Activated CD4-positive, alpha-beta memory T cell treated with anti-CD3 and anti-CD28 coated beads for 36 hours (primary cell): ENCODE measurements at regions not wholly inside any gene's neighbourhood (a gene's known extent, or its start where the extent isn't known, plus 50 kb on each side); places are given as distances from the start of the nearest gene placed in this dataset.
"Not testable (repeated sequence)": the region's sequence is repeated elsewhere in the genome, so short reads cannot be mapped to it uniquely, and the experiment has no call there.

Source experiments
- CTCF ChIA-PET: fragments of 350-600 bp; sonication (Branson Sonifier 250); formaldehyde crosslinking; loops from one replicate; lab custom pipeline; 2021; ENCODE audit warnings: antibody characterized with exemption, inconsistent platforms; lab: Charles Lee
- POLR2A ChIA-PET: fragments of 350-600 bp; sonication (Branson Sonifier 250); formaldehyde crosslinking; loops from one replicate; lab custom pipeline; 2021; ENCODE audit warnings: antibody characterized with exemption; lab: Charles Lee
- DNase-seq: peaks from one replicate; pipeline ENCODE4 v3.0.0-alpha.2; 2020
- H3K27ac Mint-ChIP-seq: one replicate; pipeline ENCODE4 v1.8.0; 2021; ENCODE audit warnings: mixed read lengths
- H3K27me3 Mint-ChIP-seq: one replicate; pipeline ENCODE4 v1.8.0; 2021; ENCODE audit warnings: mixed read lengths
- H3K36me3 Mint-ChIP-seq: one replicate; pipeline ENCODE4 v1.8.0; 2021; ENCODE audit warnings: mixed read lengths
- H3K4me1 Mint-ChIP-seq: one replicate; pipeline ENCODE4 v1.8.0; 2021; ENCODE audit warnings: low read depth, mixed read lengths
- H3K4me3 Mint-ChIP-seq: one replicate; pipeline ENCODE4 v1.8.0; 2021; ENCODE audit warnings: mild to moderate bottlenecking, mixed read lengths
- H3K9me3 Mint-ChIP-seq: one replicate; pipeline ENCODE4 v1.8.0; 2021; ENCODE audit warnings: mixed read lengths
- intact Hi-C: fragments of 100-400 bp; cut with micrococcal nuclease; formaldehyde crosslinking; loops from one replicate; pipeline ENCODE4 v1.15.1; 2023

GRCh38 chr1:29550119-29550841 is 314.0 kb downstream of the PTPRU start:
- ChIA-PET POLR2A (no interaction called here), CTCF (no interaction called here)
- Mint-ChIP-seq H3K27me3 (no peaks in the 10 kb centered on the region), H3K9me3 (no peaks in the 10 kb centered on the region), H3K27ac (no peak overlapping the region), H3K36me3 (no peaks in the 10 kb centered on the region), H3K4me1 (no peaks in the 10 kb centered on the region), H3K4me3 (no peak overlapping the region)
- intact Hi-C loops, result loop anchor here (5.0 kb wide), 1 partner anchor 1107 kb away; no protein-coding TSS in a partner anchor
- DNase-seq, result no peak

DNA sequence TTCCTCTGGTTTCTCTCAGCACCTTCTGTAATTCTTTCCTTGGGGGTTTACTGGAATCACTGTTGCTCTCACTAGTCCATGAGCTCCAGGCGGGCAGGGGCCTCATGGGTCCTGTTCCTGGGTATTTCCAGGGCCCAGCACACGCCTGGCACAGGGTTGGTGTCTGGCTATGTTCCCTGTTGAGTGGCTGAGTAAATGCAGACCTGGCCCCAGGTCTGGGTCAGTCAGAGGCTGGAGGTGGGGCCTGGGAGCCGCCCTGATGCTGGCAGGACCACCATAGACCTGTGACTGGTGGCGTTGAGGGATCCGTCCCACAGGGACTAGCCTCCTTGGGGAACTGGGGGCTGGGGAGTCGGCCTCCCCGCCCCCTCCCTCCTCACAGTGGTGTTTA is 313.4 kb downstream of the PTPRU start:
- H3K4me3 Mint-ChIP-seq, H3K4me1 Mint-ChIP-seq, DNase-seq, H3K27me3 Mint-ChIP-seq, H3K9me3 Mint-ChIP-seq, CTCF ChIA-PET, POLR2A ChIA-PET, H3K36me3 Mint-ChIP-seq, H3K27ac Mint-ChIP-seq: not testable (repeated sequence)
- intact Hi-C loops, result loop anchor here (5.0 kb wide), 1 partner anchor 1108 kb away; no protein-coding TSS in a partner anchor

DNA sequence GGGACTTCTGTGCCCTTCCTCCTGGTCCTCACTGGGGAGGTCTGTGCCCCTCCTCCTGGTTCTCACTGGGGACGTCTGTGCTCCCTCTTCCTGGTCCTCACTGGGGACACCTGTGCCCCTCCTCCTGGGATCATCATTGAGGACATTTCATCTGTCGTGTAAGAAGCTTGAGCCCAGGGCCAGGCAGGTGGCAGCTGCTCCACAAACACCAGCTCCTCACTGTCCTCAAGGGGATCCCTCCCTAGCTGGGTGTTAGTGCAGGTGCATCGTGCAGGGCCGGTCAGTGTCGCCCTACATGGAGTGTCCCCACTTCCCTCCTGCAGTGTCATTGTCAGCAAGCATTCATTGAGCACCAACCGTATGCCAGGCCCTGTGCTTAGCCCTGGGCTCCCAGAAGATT is 312.7 kb downstream of the PTPRU start:
- H3K27me3 Mint-ChIP-seq, result no peaks in the 10 kb centered on the region
- no peak for DNase-seq
- no peaks in the 10 kb centered on the region for H3K4me1 Mint-ChIP-seq
- H3K36me3 Mint-ChIP-seq, result no peaks in the 10 kb centered on the region
- ChIA-PET POLR2A (no interaction called here), CTCF (no interaction called here)
- no peak overlapping the region for H3K4me3 Mint-ChIP-seq
- H3K9me3 Mint-ChIP-seq, result no peaks in the 10 kb centered on the region
- no peak overlapping the region for H3K27ac Mint-ChIP-seq
- intact Hi-C loops, result no loop called here

GRCh38 chr1:29548091-29548490 is 311.8 kb downstream of the PTPRU start:
- no peaks in the 10 kb centered on the region for H3K36me3 Mint-ChIP-seq
- H3K27ac Mint-ChIP-seq, result no peak overlapping the region
- intact Hi-C loops, result no loop called here
- H3K27me3 Mint-ChIP-seq, result no peaks in the 10 kb centered on the region
- H3K4me1 Mint-ChIP-seq, result no peaks in the 10 kb centered on the region
- no peaks in the 10 kb centered on the region for H3K9me3 Mint-ChIP-seq
- DNase-seq, result no peak
- ChIA-PET POLR2A (no interaction called here), CTCF (no interaction called here)
- no peak overlapping the region for H3K4me3 Mint-ChIP-seq

DNA sequence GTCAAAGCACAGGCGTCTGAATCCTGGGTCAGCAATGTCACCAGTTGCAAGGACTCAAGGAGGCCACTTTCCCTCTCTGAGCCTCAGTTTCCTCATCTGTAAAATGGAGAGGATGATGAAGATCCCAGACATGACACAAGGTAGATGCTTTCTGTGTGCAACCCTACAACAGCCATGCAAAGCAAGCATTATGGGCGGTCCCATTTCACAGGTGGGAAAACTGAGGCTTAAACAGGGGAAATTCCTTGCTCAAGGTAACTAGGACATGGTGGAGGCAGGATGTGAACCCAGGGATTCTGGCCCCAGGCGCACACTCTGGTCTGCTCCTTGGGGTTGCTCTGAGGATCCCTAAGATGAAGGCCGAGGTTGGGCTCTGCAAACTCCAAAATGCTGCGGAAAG is 311.0 kb downstream of the PTPRU start:
- Mint-ChIP-seq H3K36me3 (no peaks in the 10 kb centered on the region), H3K27me3 (no peaks in the 10 kb centered on the region), H3K4me1 (no peaks in the 10 kb centered on the region), H3K9me3 (no peaks in the 10 kb centered on the region), H3K27ac (no peak overlapping the region), H3K4me3 (no peak overlapping the region)
- POLR2A ChIA-PET, result no interaction called here
- intact Hi-C loops, result no loop called here
- DNase-seq, result no peak
- CTCF ChIA-PET, result no interaction called here

- H3K27me3 Mint-ChIP-seq, result no peaks in the 10 kb centered on the region
- ChIA-PET CTCF (no interaction called here), POLR2A (no interaction called here)
- H3K9me3 Mint-ChIP-seq, result no peaks in the 10 kb centered on the region
- H3K36me3 Mint-ChIP-seq, result no peaks in the 10 kb centered on the region
- H3K27ac Mint-ChIP-seq, result no peak overlapping the region
- H3K4me3 Mint-ChIP-seq, result no peak overlapping the region
- intact Hi-C loops, result no loop called here
- no peak for DNase-seq
- H3K4me1 Mint-ChIP-seq, result no peaks in the 10 kb centered on the region
Measured at GRCh38 chr1:29546496-29546895, 310.2 kb downstream of the PTPRU start.

- Mint-ChIP-seq H3K36me3 (no peaks in the 10 kb centered on the region), H3K4me1 (no peaks in the 10 kb centered on the region), H3K9me3 (no peaks in the 10 kb centered on the region), H3K27ac (no peak overlapping the region), H3K4me3 (no peak overlapping the region), H3K27me3 (no peaks in the 10 kb centered on the region)
- ChIA-PET CTCF (no interaction called here), POLR2A (no interaction called here)
- intact Hi-C loops, result no loop called here
- DNase-seq, result no peak
Measured at GRCh38 chr1:29544406-29544805, 308.1 kb downstream of the PTPRU start.

DNA sequence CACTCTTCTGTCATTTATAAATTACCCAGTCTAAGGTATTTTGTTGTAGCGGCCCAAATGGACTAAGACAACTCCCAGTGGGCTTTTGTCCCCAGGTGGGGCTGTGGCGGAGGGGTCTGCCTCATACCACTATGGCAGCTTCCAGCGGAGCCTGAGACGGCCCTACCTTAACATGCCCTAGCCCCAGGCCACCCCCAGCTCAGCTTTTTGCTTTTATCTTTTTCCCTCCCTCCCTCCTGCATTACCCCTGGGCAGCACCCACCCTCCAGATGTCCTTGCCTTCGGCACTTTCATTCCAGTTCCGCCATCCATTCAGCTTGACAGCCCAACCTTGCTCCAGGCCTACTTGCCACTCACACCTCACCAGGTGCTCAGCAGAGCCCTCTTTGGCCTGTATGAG is 307.3 kb downstream of the PTPRU start:
- DNase-seq, result no peak
- Mint-ChIP-seq H3K27ac (no peak overlapping the region), H3K27me3 (peaks cover 2% of the 10 kb centered on the region), H3K9me3 (no peaks in the 10 kb centered on the region), H3K36me3 (no peaks in the 10 kb centered on the region), H3K4me3 (no peak overlapping the region), H3K4me1 (no peaks in the 10 kb centered on the region)
- ChIA-PET CTCF (no interaction called here), POLR2A (no interaction called here)
- intact Hi-C loops, result no loop called here

DNA sequence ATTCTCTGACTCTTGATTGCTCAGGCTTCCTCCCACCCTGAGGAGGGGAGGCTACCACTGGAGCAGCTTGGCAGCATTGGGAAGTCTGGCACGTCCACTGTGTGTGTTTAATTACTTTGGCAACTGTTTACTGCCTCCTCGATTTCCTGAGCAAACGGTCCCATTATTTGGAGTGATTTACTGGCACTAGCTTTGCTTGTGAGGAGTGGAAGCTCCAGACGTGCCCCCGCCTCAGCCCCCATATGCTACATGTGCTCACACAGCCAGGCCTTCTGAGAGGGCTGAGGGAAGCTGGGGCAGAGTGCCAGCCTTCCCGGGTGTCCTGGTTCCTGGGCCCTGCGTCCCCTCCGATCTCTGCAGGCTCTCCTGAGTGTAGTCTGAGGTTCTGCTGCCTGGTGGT is 306.2 kb downstream of the PTPRU start:
- peaks cover 2% of the 10 kb centered on the region for H3K27me3 Mint-ChIP-seq
- H3K27ac Mint-ChIP-seq, result no peak overlapping the region
- intact Hi-C loops, result no loop called here
- ChIA-PET CTCF (no interaction called here), POLR2A (no interaction called here)
- no peak overlapping the region for H3K4me3 Mint-ChIP-seq
- no peaks in the 10 kb centered on the region for H3K4me1 Mint-ChIP-seq
- H3K9me3 Mint-ChIP-seq, result no peaks in the 10 kb centered on the region
- H3K36me3 Mint-ChIP-seq, result no peaks in the 10 kb centered on the region
- DNase-seq, result no peak

GRCh38 chr1:29541631-29542030 is 305.3 kb downstream of the PTPRU start:
- ChIA-PET CTCF (no interaction called here), POLR2A (no interaction called here)
- Mint-ChIP-seq H3K4me3 (no peak overlapping the region), H3K27ac (no peak overlapping the region), H3K36me3 (no peaks in the 10 kb centered on the region), H3K4me1 (no peaks in the 10 kb centered on the region), H3K27me3 (peaks cover 2% of the 10 kb centered on the region), H3K9me3 (no peaks in the 10 kb centered on the region)
- DNase-seq, result no peak
- intact Hi-C loops, result no loop called here

DNA sequence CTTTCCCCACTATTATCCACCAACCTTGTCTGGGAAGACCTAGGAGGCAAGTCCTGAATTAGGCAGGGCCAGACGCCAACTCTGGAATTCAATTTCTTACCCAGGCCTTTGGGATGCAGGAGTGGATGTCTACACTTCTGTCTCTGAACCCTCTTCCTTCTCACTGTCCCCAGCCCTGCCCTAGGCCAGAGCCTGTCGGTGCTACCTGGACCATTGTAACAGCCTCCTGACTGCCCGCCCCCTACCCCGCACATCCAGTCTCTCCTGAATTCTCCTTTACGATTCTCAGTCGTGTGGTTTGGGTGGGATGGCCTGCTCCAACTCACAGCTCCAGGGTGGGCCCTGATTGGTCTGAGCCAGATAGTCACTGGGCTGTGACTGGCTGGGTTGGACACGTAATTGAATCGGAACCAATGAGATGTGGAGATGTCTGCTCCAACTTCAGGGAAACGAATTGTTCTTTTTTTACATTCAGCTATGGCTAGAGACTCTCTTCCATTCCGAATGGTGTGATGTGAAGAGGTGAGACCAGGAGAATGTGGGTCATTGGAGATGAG is 304.6 kb downstream of the PTPRU start:
- ChIA-PET CTCF (no interaction called here), POLR2A (no interaction called here)
- H3K36me3 Mint-ChIP-seq, result no peaks in the 10 kb centered on the region
- H3K27ac Mint-ChIP-seq, result no peak overlapping the region
- H3K4me3 Mint-ChIP-seq, result no peak overlapping the region
- H3K4me1 Mint-ChIP-seq, result no peaks in the 10 kb centered on the region
- intact Hi-C loops, result no loop called here
- no peaks in the 10 kb centered on the region for H3K9me3 Mint-ChIP-seq
- no peak for DNase-seq
- H3K27me3 Mint-ChIP-seq, result peaks cover 2% of the 10 kb centered on the region

- Mint-ChIP-seq H3K9me3 (no peaks in the 10 kb centered on the region), H3K36me3 (no peaks in the 10 kb centered on the region), H3K4me1 (no peaks in the 10 kb centered on the region), H3K27ac (no peak overlapping the region), H3K27me3 (peaks cover 2% of the 10 kb centered on the region), H3K4me3 (no peak overlapping the region)
- ChIA-PET CTCF (no interaction called here), POLR2A (no interaction called here)
- DNase-seq, result no peak
- intact Hi-C loops, result no loop called here
Measured at GRCh38 chr1:29539971-29540370, 303.6 kb downstream of the PTPRU start.

DNA sequence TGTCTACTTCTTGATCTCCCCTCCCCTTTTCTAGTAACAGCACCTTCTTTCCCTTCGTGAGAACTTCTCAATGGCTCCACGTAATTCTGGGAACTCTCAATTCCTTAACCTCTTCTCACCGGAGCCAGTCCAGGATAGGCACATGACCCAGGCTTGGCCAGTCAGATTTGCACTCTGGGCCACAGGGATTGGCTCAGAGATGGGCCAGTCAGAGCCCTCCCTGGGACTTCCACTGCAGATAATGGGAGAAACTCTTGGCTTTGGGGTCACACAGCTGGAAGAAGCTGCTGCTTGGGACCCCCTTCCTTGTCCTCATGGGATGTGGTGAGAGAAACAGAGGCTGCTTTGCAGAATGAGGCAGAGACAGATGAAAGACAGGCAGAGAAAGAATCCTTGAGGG is 302.3 kb downstream of the PTPRU start:
- intact Hi-C loops, result no loop called here
- POLR2A ChIA-PET, result no interaction called here

More for the DNA sequence above, 302.3 kb downstream of the PTPRU start:
- Mint-ChIP-seq H3K9me3 (no peaks in the 10 kb centered on the region), H3K27ac (no peak overlapping the region), H3K27me3 (peaks cover 5% of the 10 kb centered on the region), H3K4me1 (no peaks in the 10 kb centered on the region), H3K36me3 (no peaks in the 10 kb centered on the region), H3K4me3 (no peak overlapping the region)
- DNase-seq, result no peak
- CTCF ChIA-PET, result interaction anchor here (0.8 kb wide), 1 partner anchor 87 kb away, joined by 3 read pairs; no protein-coding TSS in a partner anchor
